HEK293 (cell line): ENCODE measurements at regions not wholly inside any gene's neighbourhood (a gene's known extent, or its start where the extent isn't known, plus 50 kb on each side); places are given as distances from the start of the nearest gene placed in this dataset.

ENCODE experiments used
- CTCF ChIA-PET: fragments of 350-600 bp; formaldehyde crosslinking; extraction: SDS; loops from one replicate; lab custom pipeline; 2021; ENCODE audit warnings: antibody characterized with exemption; lab: Yijun Ruan, JAX
- POLR2A ChIA-PET: fragments of 300-600 bp; formaldehyde crosslinking; extraction: SDS; loops from one replicate; lab custom pipeline; 2020; ENCODE audit warnings: antibody characterized with exemption, inconsistent platforms; lab: Yijun Ruan, JAX
- H3K27ac ChIP-seq: fragments of 200-500 bp; sonication (Bioruptor generic); 2 replicates; pipeline ENCODE4 v1.5.1; 2014; ENCODE audit warnings: low read depth, low read length, control low read depth, inconsistent platforms; ENCODE audit errors: extremely low read depth
- H3K36me3 ChIP-seq, 2 experiments: fragments of 200-500 bp in 1 of 2; sonication (Bioruptor generic) in 1 of 2; 1 replicate in 1 of 2; 2 replicates in 1 of 2; pipeline ENCODE4 v1.5.1; 2014 to 2017; ENCODE audit warnings: inconsistent platforms in 2 of 2, low read length in 2 of 2; ENCODE audit not compliant: control insufficient read depth in 2 of 2, insufficient read depth in 1 of 2
- H3K4me1 ChIP-seq: fragments of 200-500 bp; sonication (Bioruptor generic); 2 replicates; pipeline ENCODE4 v1.5.1; 2014; ENCODE audit warnings: mild to moderate bottlenecking, low read length, inconsistent platforms; ENCODE audit not compliant: control insufficient read depth, insufficient read depth
- H3K4me3 ChIP-seq: 2 replicates; pipeline ENCODE4 v1.5.1; 2011; ENCODE audit warnings: low read depth, mild to moderate bottlenecking, control low read depth, low read length, moderate library complexity
- H3K9me3 ChIP-seq: fragments of 200-500 bp; sonication (Bioruptor generic); 2 replicates; pipeline ENCODE4 v1.5.1; 2014; ENCODE audit warnings: low read depth, low read length, inconsistent platforms; ENCODE audit not compliant: control insufficient read depth, insufficient read depth
- AEBP2 ChIP-seq: fragments of 450-650 bp; formaldehyde crosslinking; IDR thresholded peaks from 2 replicates; pipeline ENCODE4 v1.5.1; 2016; ENCODE audit warnings: missing biosample characterization, missing genetic modification characterization, borderline replicate concordance
- HIC1 ChIP-seq: fragments of 450-650 bp; formaldehyde crosslinking; IDR thresholded peaks from 2 replicates; pipeline ENCODE4 v1.5.1; 2016; ENCODE audit warnings: missing biosample characterization, missing genetic modification characterization
- KLF10 ChIP-seq: fragments of 450-650 bp; IDR thresholded peaks from 2 replicates; pipeline ENCODE4 v1.5.1; 2018; ENCODE audit warnings: missing biosample characterization, mild to moderate bottlenecking, missing genetic modification characterization
- KLF17 ChIP-seq: fragments of 450-650 bp; formaldehyde crosslinking; IDR thresholded peaks from 2 replicates; pipeline ENCODE4 v1.5.1; 2016; ENCODE audit warnings: missing biosample characterization, missing genetic modification characterization
- REST ChIP-seq: fragments of 450-650 bp; formaldehyde crosslinking; IDR thresholded peaks from 2 replicates; pipeline ENCODE4 v1.5.1; 2016; ENCODE audit warnings: missing biosample characterization, missing genetic modification characterization
- ZIC2 ChIP-seq: fragments of 450-650 bp; formaldehyde crosslinking; IDR thresholded peaks from 2 replicates; pipeline ENCODE4 v1.5.1; 2016; ENCODE audit warnings: missing biosample characterization, missing genetic modification characterization
- ZNF157 ChIP-seq: fragments of 450-650 bp; formaldehyde crosslinking; IDR thresholded peaks from 2 replicates; pipeline ENCODE4 v1.5.1; 2016; ENCODE audit warnings: missing biosample characterization, missing genetic modification characterization
- ZNF174 ChIP-seq: fragments of 450-650 bp; formaldehyde crosslinking; IDR thresholded peaks from 2 replicates; pipeline ENCODE4 v1.5.0; 2017; ENCODE audit warnings: missing biosample characterization, mild to moderate bottlenecking, missing genetic modification characterization
- ZNF214 ChIP-seq: fragments of 450-650 bp; formaldehyde crosslinking; IDR thresholded peaks from 2 replicates; pipeline ENCODE4 v1.5.1; 2017; ENCODE audit warnings: missing biosample characterization, mild to moderate bottlenecking, missing genetic modification characterization, borderline replicate concordance
- ZNF398 ChIP-seq: fragments of 450-650 bp; formaldehyde crosslinking; IDR thresholded peaks from 2 replicates; pipeline ENCODE4 v1.5.1; 2017; ENCODE audit warnings: missing biosample characterization, missing genetic modification characterization
- ZNF513 ChIP-seq: fragments of 450-650 bp; IDR thresholded peaks from 2 replicates; pipeline ENCODE4 v1.5.1; 2018; ENCODE audit warnings: missing biosample characterization, missing genetic modification characterization
- ZNF530 ChIP-seq: fragments of 450-650 bp; formaldehyde crosslinking; IDR thresholded peaks from 2 replicates; pipeline ENCODE4 v1.5.1; 2016; ENCODE audit warnings: low read depth, missing biosample characterization, missing genetic modification characterization
- ZNF645 ChIP-seq: fragments of 450-650 bp; formaldehyde crosslinking; IDR thresholded peaks from 2 replicates; pipeline ENCODE4; 2016; ENCODE audit warnings: missing biosample characterization, missing genetic modification characterization
- ZSCAN23 ChIP-seq: fragments of 450-650 bp; formaldehyde crosslinking; IDR thresholded peaks from 2 replicates; pipeline ENCODE4 v1.5.1; 2016; ENCODE audit warnings: missing biosample characterization, missing genetic modification characterization

- ChIA-PET CTCF (no interaction called here), POLR2A (no interaction called here)
- no peaks in the 10 kb centered on the region for H3K9me3 ChIP-seq
- H3K27ac ChIP-seq: no peak overlapping the region
- TF ChIP-seq KLF17 (no peak), ZNF214 (no peak), ZNF157 (tag by site-specific recombination) (no peak), ZNF530 (tag by site-specific recombination) (no peak), ZNF174 (no peak), ZNF398 (no peak), KLF10 (tag by site-specific recombination) (no peak), ZNF513 (tag by site-specific recombination) (no peak), HIC1 (no peak), ZIC2 (tag by site-specific recombination) (no peak), ZSCAN23 (no peak), REST (tag by site-specific recombination) (no peak), AEBP2 (no peak), ZNF645 (no peak)
- H3K4me3 ChIP-seq: no peak overlapping the region
- no peaks in the 10 kb centered on the region for H3K4me1 ChIP-seq
- no peaks in the 10 kb centered on the region for H3K36me3 ChIP-seq
Measured at GRCh38 chr3:180359061-180359952, 242.7 kb upstream of the TTC14 start.
